Bronchial epithelial cell (primary cell): ENCODE measurements at regions not wholly inside any gene's neighbourhood (a gene's known extent, or its start where the extent isn't known, plus 50 kb on each side); places are given as distances from the start of the nearest gene placed in this dataset.

ENCODE experiments used
- DNase-seq: peaks from one replicate; pipeline ENCODE4 v3.0.0-alpha.2; 2010; ENCODE audit warnings: low read depth
- FAIRE-seq: peaks from 2 replicates; lab custom pipeline; 2011; peaks lifted over from hg19 to GRCh38; lab: Jason Lieb, UNC
- H3K27me3 ChIP-seq: 2 replicates; pipeline ENCODE4 v1.5.1; 2011; ENCODE audit warnings: low read length; ENCODE audit not compliant: control insufficient read depth, insufficient read depth
- H3K36me3 ChIP-seq: 2 replicates; pipeline ENCODE4 v1.5.1; 2011; ENCODE audit warnings: low read length; ENCODE audit not compliant: control insufficient read depth, insufficient read depth
- H3K4me3 ChIP-seq: 2 replicates; pipeline ENCODE4 v1.5.1; 2011; ENCODE audit warnings: mild to moderate bottlenecking, low read depth, low read length, control low read depth
- CTCF ChIP-seq: IDR thresholded peaks from 2 replicates; pipeline ENCODE4 v1.5.1; 2011; ENCODE audit warnings: mild to moderate bottlenecking, moderate library complexity, low read length, control low read depth, inconsistent platforms; ENCODE audit not compliant: insufficient read depth, severe bottlenecking

GRCh38 chr1:188958461-188959115 lies 1519.1 kb downstream of the BRINP3 start:
- FAIRE-seq (no peak), DNase-seq (no peak)
- H3K36me3 ChIP-seq = no peaks in the 10 kb centered on the region
- no peaks in the 10 kb centered on the region for H3K27me3 ChIP-seq
- no peak overlapping the region for H3K4me3 ChIP-seq
- TF ChIP-seq CTCF = no peak

- Histone ChIP-seq H3K27me3 (no peaks in the 10 kb centered on the region), H3K36me3 (no peaks in the 10 kb centered on the region), H3K4me3 (no peak overlapping the region)
- no peak for TF ChIP-seq CTCF
- no peak for FAIRE-seq
- DNase-seq = no peak
Observed at GRCh38 chr1:188986745-188987417, 1490.8 kb downstream of the BRINP3 start.

DNA sequence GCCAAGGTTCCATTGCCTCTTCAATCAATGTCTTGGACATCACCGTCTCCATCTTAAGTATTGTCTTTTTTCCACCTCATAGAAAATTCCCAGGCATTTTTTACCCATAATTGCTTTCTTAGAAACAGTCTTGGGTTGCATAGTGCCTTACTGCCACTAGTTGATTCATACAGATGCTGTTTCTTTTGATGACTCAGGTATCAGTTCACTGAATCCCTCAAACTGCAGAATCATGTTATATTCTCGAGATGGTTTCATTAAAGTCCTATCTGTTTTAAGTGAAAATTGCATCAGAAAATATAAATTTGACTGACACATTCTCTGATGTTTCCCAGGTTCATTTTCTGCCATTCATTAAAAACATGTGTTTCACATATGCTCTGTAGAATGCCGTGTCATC lies 1489.1 kb downstream of the BRINP3 start:
- no peak for TF ChIP-seq CTCF
- Histone ChIP-seq H3K27me3 (no peaks in the 10 kb centered on the region), H3K4me3 (no peak overlapping the region), H3K36me3 (no peaks in the 10 kb centered on the region)
- no peak for DNase-seq
- FAIRE-seq = no peak

DNA sequence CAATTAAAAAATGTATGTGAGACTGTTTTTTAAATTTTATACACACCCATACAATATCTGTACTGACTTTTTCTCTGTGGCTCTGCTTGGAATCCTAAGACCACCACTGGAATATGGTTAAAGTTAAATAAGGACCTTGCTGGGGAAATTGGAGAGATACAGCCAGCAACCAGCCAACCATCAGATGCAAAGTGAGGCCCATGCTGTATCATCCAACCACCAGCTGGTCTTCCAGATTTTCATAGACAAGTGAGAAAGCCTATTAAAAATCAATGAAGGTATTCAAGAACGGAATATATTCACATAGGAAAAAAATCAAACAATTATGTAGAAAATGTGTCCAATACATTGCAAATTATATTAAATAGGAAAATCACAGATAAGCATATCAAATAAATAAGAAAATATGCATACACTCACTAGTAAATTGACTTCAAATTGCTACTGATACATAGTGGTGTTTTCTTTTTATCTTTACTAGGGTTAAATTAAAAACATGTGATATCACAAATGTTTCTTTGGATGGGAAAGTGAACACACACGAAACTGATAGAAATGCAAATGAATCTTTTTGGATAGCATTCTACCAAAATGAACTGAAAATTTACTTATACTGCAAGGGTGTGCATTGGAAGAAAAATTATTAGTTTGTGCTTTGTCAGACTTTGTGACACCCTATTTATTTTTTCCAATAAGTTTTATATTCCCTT lies 1486.3 kb downstream of the BRINP3 start:
- Histone ChIP-seq H3K36me3 (no peaks in the 10 kb centered on the region), H3K27me3 (no peaks in the 10 kb centered on the region), H3K4me3 (no peak overlapping the region)
- no peak for FAIRE-seq
- no peak for TF ChIP-seq CTCF
- DNase-seq = no peak

DNA sequence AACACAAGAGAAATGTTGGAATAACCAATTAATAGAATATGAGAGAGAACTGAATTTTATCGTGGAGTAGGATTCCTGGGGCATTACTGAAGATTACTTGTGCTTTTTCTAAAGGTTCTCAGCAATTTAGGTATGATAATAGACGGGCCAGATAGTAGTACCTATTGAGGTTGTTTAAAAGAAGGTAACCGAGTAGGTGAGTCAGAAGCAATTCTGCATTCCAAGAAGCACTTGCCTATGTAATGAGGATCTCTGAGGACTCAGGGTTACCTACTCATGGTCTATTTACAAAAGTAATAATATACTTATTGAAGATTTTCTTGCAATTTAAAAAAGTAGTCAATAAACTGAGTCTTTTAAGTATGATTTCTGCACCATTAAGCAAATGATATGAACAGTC lies 1469.8 kb downstream of the BRINP3 start:
- FAIRE-seq = no peak

More for the DNA sequence above, 1469.8 kb downstream of the BRINP3 start:
- no peaks in the 10 kb centered on the region for H3K36me3 ChIP-seq
- H3K27me3 ChIP-seq = no peaks in the 10 kb centered on the region
- no peak for TF ChIP-seq CTCF
- no peak overlapping the region for H3K4me3 ChIP-seq
- no peak for DNase-seq
